Stimulated activated CD4-positive, alpha-beta T cell treated with anti-CD3 and anti-CD28 coated beads, Interleukin-4, amount 100 ng/mL, for 24 hours (primary cell): ENCODE measurements at regions not wholly inside any gene's neighbourhood (a gene's known extent, or its start where the extent isn't known, plus 50 kb on each side); places are given as distances from the start of the nearest gene placed in this dataset.

ENCODE experiments used
- DNase-seq: peaks from one replicate; pipeline ENCODE4 v3.0.0-alpha.2; 2020

GRCh38 chr13:75124415-75124814, 357.6 kb downstream of the TBC1D4 start:
- DNase-seq: no peak

DNA sequence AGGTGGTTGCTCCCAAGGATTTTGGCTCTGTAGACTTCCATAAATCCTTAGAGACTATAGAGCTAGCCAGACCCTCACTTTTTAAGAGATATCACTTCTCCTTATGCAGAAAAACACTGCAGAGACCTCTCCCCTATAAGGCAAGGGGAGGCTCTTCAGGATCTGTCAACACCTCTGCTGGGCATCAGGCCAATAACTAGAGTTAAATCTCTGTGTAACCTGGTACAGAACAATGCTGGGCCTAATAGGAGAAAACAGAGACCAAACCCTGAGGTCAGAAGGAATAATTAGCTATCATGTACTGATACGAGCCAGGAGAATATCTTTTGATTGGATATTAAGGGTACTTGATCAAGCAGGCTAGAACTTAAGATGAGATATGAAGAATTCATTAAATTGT, 358.5 kb downstream of the TBC1D4 start:
- DNase-seq: no peak

GRCh38 chr13:75120085-75120484, 361.9 kb downstream of the TBC1D4 start:
- no peak for DNase-seq

- no peak for DNase-seq
Observed at GRCh38 chr13:75115171-75115570, 366.8 kb downstream of the TBC1D4 start.

GRCh38 chr13:75103976-75104375, 378.0 kb downstream of the TBC1D4 start:
- no peak for DNase-seq

DNA sequence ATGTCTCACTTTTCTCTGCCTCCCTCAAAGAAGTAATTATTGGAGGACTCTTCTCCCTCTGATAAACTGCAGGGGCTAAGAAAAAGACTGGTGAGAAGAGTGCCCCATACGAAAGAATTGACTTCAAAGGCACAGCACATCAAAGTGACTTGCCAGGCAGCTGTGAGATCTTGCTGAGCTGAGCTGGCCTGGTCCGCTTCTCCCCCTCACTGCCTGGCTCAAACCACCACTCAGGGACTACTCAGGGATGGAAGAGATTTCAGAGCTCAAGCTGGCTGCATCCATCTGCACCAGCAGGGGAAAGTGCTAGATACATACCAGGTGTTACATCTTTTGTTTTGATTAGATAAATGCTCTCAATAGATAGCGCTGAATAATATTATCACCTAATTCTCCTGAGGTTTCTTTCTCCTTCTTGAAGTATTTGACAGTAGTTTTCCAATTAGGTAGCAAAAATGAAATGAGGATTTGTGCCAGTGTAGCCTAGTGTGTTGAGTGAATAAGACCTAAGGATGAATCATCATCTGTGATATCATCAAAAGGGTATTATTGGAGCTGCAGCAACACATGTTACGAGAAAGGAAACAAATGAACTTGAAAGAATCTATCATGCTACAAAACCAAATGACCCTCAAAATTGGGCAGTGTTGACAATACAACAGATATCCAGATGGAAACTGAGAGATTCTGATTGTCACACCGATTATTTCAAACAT, 379.8 kb downstream of the TBC1D4 start:
- no peak for DNase-seq

GRCh38 chr13:75101348-75101747, 380.6 kb downstream of the TBC1D4 start:
- DNase-seq: no peak

DNA sequence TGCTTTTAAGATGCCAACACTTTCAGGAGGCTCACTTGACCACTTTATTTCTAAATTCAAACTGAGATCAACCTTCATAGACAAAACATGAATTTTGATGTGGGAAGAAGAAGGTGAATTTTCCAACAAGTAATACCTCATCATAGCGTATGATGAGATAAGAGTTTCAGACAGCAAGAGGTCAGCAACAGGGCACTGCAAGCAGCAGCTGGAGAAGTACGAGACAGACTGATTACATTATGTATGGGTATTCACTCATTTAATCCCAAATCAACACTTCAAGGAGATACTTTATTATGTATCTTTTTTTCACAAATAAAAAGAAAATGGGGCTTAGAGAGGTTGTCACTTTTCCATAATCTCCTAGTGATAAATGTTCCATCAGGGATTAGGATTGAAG, 389.8 kb downstream of the TBC1D4 start:
- no peak for DNase-seq

GRCh38 chr13:75091718-75092117, 390.3 kb downstream of the TBC1D4 start:
- DNase-seq: no peak

DNA sequence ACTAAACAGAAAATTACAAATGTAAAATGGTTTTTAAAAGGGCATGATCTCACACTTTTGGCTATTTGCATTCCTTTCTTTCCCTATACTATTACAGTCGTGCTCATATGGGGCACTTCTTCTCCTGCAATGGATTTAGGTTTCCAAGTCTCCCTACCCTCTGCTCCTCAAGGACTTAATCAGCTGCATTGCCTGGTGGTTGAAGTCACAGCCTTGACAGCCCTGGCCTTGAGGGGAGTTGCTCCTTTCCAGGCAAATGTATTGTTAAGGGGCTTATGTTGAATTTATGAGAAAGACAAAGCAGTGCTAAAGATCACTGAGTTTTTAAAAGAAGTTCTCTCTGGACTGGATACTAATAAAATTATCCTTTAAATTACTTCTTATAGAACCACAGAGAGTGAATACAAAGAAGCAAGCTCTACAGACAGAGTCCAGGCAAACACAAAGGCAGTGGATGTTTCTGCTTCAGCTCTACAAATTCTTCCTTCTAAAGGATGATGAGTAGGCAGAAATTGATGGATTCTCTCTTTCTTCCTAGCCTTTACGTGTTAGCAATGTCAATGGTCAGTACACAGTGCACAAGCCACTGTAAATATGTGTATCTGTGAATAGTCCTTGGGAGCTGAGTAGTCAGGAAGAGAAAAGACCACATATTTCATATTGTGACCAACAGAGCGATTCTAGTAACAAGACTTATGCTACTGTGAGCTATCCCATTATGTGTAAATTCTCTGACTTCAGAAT, 390.9 kb downstream of the TBC1D4 start:
- no peak for DNase-seq

- no peak for DNase-seq
Observed at GRCh38 chr13:75088915-75089314, 393.1 kb downstream of the TBC1D4 start.

- DNase-seq: no peak
Observed at GRCh38 chr13:75079226-75079625, 402.7 kb downstream of the TBC1D4 start.

- DNase-seq: no peak
Observed at GRCh38 chr13:75076476-75076875, 405.5 kb downstream of the TBC1D4 start.

DNA sequence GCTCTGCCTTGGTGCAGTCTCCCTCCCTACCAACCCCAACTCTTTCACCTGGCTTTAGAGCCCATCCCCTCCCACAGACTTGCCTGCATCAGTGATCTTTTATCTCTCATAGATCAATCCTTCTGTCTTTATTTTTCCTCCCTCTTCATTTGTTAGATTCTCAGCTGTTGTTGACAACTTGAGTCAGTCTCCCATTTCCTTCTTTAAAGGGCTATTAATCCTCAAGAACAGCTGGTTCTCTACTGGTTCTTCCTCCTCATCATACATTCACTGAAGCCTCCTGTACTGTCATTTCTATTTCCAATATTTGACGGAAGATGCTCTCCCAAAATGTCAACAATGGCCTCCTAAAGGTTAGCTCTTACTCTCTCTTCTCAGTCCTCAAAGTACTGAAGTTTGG, 408.2 kb downstream of the TBC1D4 start:
- no peak for DNase-seq

- no peak for DNase-seq
Observed at GRCh38 chr13:75072891-75073290, 409.1 kb downstream of the TBC1D4 start.

DNA sequence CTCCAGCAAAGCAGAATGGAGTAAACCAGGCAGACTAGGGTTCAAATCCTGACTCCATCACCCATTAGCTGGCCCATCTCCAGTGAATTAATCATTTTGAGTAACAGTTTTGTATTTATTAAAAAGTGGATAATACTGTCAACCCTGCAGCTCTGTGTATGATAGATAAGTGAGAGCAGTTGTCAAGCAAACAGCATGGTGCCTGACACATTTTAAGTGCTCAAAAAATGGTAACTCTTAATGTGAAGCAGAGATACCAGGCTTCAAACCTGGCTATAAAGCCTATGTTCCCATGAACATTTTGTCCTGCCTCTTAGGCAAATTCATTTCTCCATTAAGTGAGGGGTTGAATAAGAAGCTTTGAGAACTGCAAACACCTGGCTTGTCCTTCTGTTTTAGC, 409.6 kb downstream of the TBC1D4 start:
- no peak for DNase-seq

DNA sequence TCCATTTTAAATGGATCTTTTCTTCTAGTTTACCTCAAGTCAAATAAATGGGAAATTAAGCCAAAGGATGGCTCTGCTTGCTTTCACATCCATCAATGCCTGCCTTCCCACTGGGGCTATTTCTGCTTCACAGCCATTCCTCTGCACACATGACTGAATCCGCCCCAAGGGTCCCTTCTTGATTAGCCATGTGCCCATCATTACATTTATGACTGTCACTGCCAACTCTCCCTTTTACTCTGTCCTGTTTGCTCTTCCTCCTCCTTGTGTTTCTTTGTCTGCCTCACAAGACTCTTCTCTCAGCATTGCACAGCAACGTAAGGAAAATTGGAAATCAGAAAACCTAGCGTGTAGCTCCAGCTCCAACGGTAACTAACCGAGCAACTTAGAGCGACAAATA, 410.2 kb downstream of the TBC1D4 start:
- no peak for DNase-seq

DNA sequence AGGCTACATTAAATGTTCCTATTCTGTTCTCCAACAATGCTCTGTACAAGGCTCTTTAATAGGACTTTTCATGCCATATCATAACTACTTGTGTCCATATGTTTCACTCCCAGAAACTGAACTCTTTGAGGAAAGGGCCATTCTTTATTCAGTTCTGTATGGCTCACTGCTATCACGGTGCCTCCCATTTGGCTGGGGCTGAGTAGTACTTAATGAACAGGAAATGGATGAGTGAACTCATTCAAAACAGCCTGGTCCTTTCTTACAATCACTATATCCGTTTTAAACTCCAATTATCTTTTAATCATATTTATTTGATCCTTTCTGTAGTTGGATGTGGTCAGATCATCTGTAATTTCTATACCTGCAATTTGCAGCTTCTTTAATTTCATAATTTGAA, 410.6 kb downstream of the TBC1D4 start:
- DNase-seq: no peak

DNA sequence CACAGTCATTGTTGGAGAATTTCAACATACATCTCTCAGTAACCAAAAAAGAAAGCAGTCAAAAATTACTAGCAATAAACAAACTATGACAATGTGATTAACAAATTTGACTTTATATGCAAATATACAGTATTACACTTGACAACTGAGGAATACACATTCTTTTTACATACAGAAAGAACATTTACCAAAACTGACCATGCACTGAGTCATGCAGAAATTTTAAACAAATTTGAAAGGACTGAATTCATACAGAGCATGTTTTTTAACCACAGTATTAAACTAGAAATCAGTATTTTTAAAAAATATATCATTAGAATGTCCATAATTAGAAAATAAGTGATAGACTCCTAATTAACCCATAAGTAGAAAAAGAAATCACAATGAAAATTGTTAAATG, 420.1 kb downstream of the TBC1D4 start:
- no peak for DNase-seq

DNA sequence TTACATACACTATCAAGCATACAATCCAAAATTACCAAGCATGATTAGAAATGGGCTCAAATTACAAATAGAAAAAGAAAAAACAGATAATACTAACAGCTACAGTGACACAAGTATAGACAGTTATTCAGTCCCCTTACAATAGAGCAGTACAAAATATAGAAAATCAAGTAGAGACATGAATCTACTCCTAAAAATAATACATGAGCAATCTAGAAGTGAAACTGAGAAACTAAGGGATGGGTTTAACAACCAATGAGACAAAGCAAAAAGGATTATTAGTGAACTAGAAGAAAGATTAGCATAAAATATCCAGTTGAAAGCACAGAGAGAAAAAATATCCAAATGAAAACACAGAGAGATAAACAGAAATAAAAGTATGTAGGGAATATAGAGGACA, 426.7 kb downstream of the TBC1D4 start:
- DNase-seq: no peak

DNA sequence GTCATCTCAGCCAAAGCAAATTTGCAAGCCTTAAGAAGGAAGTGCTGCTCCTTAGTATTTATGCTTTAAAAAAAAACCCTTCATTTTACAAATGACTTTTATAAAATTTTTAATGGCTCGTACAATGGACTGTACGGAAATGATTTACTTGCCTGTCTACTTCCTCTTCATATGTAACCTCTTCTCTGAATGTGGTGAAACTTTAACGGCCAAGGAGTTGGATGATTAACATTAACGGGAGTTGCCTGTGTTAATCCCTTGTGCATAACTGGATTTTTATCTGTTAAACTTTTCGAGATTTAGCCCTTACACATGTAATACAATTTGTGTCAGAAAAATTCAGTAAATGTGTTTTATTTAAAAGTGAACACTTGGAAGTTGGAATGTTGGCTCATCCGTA, 429.4 kb downstream of the TBC1D4 start:
- DNase-seq: no peak

- no peak for DNase-seq
Observed at GRCh38 chr13:75050419-75051046, 431.4 kb downstream of the TBC1D4 start.

- no peak for DNase-seq
Observed at GRCh38 chr13:75049735-75050335, 432.1 kb downstream of the TBC1D4 start.

DNA sequence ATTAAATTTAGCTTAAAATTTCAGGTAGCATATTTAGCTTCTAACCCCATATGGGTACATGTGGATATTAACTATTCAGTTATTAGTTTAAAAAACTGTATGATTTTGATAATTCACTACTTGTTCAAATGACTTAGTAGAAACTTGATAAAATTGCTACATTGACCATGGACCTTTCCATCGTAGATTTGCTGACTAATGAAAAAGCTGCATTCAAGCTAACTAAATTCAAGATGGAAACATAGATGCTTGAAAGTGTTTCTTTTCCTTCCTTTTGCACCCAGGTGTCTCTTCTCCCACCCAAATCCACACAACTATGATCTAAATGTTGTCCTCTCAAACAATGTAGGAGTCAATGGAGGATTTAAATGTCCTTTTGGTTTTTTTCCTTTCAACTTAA, 439.2 kb downstream of the TBC1D4 start:
- no peak for DNase-seq
